GM19397 (cell line): ENCODE measurements at regions not wholly inside any gene's neighbourhood (a gene's known extent, or its start where the extent isn't known, plus 50 kb on each side); places are given as distances from the start of the nearest gene placed in this dataset.
A peak's percentile ranks its signal among the peaks of the same experiment; 100 is the strongest.

Source experiments
- ATAC-seq: cut with Tn5 transposase; IDR thresholded peaks from one replicate; pipeline ENCODE4 v1.9.1; 2021; ENCODE audit warnings: mild to moderate bottlenecking, moderate library complexity; ENCODE audit not compliant: unreplicated experiment

DNA sequence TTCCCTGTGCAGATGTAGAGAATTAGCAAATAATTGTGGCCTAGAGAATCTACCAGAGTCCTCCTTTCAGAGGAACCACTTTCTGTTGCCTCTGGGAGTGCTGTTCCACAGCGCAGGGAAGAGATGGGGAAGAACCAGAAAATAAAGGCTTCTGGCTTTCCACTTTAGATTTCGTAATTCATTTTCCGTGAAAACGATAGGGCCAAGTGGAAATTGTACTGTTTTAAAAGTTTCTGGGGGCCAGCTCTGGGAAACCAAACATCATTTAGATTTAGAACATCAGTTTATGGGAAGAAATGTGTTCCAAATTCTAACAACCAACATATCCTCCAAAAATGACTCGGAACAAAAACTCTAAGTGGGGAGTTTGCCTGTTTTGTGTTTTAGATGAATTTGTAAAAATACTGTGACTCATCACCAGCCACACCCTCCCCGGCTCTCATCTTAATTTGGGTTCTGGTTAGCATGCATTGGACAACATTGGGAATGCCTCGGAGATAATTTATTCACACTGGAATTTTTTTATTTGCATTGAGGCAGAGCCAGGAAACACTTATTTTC is 65.2 kb upstream of the LNX1 start:
- ATAC-seq, result no peak

DNA sequence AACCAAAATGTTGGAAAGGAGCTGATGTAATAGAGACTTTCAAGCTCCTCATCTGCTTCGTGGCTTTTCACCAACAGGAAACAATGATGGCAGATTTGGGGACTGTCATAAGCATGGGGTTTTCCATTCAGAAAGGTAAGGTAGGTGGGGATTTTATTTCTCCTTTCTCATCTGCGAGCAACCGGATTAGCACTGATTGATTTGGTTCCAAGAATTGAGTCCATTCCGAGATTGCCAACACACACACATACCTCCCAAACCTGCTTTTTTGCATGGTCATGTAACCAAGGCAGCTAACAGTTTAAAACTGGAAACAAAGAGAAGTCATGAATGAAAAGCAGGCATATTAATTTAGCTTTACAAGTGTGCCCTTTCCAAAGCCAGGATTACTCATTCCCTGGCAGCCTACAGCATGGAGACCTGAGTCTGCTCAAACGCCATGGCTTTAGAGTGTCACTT is 63.0 kb upstream of the LNX1 start:
- ATAC-seq, result no peak

DNA sequence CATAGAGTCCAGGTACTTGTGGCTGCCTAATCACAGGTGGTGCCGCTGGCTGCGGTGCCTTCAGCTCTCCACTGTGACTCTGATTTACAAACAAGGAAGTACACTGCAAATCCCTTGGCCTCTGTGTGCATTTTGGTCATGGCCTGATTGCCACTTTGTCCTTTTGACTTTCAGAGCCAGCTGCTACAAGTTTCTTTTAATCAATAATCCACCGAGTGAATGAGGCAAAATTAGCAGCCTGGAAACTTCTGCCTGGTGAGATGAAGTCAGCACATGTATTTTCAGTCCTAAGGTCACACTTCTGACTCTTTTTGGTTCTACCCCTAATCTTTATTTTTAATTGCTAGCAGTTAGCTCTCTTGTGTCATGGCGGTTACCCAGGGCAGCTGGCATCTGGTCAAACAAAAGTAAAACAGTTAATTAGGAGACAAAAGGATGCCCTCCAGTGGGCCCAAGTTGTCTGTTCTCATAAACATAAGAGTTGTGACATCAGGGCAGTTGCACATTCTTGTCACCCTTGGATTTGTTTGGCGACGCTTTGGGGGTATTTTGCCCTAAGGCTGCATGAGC is 62.3 kb upstream of the LNX1 start:
- peak; percentile 79 for ATAC-seq

- no peak for ATAC-seq
Observed at GRCh38 chr4:53651156-53651735, 60.0 kb upstream of the LNX1 start.

DNA sequence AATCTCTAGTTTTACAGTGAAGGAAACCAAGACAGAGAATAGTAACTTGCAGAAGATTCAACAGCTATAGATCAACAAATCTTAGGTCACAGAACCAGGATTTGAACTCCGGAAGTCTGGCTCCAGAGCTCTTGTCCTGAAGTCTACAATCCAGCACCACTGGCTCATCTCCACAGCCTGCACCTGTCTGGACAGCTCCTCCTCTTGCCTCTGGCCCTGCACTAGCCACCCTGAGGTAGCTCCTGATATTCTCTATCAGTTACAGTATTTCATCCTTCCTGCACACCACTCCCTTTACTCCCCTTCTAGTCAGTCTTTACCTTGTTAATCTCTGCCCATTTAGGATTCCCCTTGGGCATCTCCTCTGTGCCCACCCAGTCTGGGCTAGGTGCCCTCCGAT is 58.1 kb upstream of the LNX1 start:
- ATAC-seq, result no peak

DNA sequence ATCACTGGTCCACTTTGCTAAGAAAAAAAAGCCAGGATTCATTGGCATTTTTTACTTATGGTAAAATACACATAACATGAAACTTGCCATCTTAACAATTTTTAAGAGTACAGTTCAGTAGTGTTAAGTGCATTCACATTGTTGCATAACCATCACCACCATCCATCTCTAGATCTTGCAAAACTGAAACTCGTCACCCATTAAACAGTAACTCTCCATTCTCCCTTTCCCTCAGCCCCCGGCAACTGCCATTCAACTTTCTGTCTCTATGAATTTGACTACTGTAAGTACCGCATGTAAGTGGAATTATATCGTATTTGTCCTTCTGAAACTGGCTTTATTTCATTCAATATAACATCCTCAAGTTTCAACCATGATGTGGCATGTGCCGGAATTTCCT is 56.3 kb upstream of the LNX1 start:
- peak; percentile 58 for ATAC-seq

DNA sequence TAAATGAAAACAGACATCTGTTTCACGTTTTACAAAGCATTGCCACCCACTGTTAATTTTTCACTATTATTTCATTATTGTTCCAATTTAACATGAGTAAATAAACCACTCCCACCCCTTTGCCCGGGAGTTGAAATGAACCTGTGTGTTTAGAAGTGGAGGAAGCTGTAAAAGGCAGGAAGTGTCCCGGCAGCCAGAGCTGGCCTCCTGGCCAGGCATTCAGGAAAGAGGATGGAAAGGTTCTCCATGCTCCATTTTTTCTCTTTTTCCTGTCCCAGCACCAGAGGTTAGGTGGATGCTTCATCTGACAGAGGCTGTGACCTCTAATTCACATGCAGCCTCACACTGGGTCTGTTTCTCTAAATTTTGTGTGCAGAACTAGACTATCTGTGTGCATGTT is 55.5 kb upstream of the LNX1 start:
- ATAC-seq, result no peak

GRCh38 chr4:53645108-53645507 is 53.8 kb upstream of the LNX1 start:
- no peak for ATAC-seq

- no peak for ATAC-seq
Observed at GRCh38 chr4:53644607-53645006, 53.3 kb upstream of the LNX1 start.
